Naive thymus-derived CD4-positive, alpha-beta T cell (primary cell): ENCODE measurements at regions not wholly inside any gene's neighbourhood (a gene's known extent, or its start where the extent isn't known, plus 50 kb on each side); places are given as distances from the start of the nearest gene placed in this dataset.
"Not testable (repeated sequence)": the region's sequence is repeated elsewhere in the genome, so short reads cannot be mapped to it uniquely, and the experiment has no call there.

ENCODE experiments used
- ATAC-seq: fragments of 150-1000 bp; cut with Tn5 transposase; 2 replicates; pipeline ENCODE4 v1.10.0; 2021; ENCODE audit warnings: mild to moderate bottlenecking, moderate library complexity
- CTCF ChIA-PET: fragments of 350-600 bp; sonication (Branson Sonifier 250); formaldehyde crosslinking; loops from one replicate; lab custom pipeline; 2021; ENCODE audit warnings: antibody characterized with exemption; lab: Charles Lee
- POLR2A ChIA-PET: fragments of 350-600 bp; sonication (Branson Sonifier 250); formaldehyde crosslinking; loops from one replicate; lab custom pipeline; 2021; ENCODE audit warnings: antibody characterized with exemption, inconsistent platforms; lab: Charles Lee
- DNase-seq, 9 donors: peaks; one replicate each; pipeline versions ENCODE4 v3.0.0 to v3.0.0-alpha.2; 2020 to 2022; ENCODE audit warnings: mixed read lengths in 1 of 9
- H3K27ac ChIP-seq: one replicate; pipeline ENCODE4 v1.7.0; 2013; ENCODE audit warnings: mild to moderate bottlenecking, low read depth, low read length, moderate library complexity
- H3K27me3 ChIP-seq, 2 donors: one replicate each; pipeline ENCODE4 v1.7.0; 2013; ENCODE audit warnings: low read length in 2 of 2, mild to moderate bottlenecking in 2 of 2, moderate library complexity in 2 of 2; ENCODE audit not compliant: control insufficient read depth in 2 of 2, insufficient read depth in 2 of 2
- H3K36me3 ChIP-seq, 3 experiments: 1 replicate in 2 of 3; 2 replicates in 1 of 3; pipeline ENCODE4 v1.7.0; 2013; ENCODE audit warnings: low read length in 3 of 3, mild to moderate bottlenecking in 3 of 3, moderate library complexity in 1 of 3; ENCODE audit not compliant: insufficient read depth in 3 of 3, control insufficient read depth in 2 of 3
- H3K4me1 ChIP-seq, 2 donors: one replicate each; pipeline ENCODE4 v1.7.0; 2013; ENCODE audit warnings: low read length in 2 of 2, mild to moderate bottlenecking in 2 of 2, moderate library complexity in 1 of 2; ENCODE audit not compliant: control insufficient read depth in 2 of 2, insufficient read depth in 2 of 2
- H3K4me3 ChIP-seq: 2 replicates; pipeline ENCODE4 v1.7.0; 2013; ENCODE audit warnings: mild to moderate bottlenecking, low read length
- H3K9me3 ChIP-seq, 3 experiments: 1 replicate in 2 of 3; 2 replicates in 1 of 3; pipeline ENCODE4 v1.7.0; 2013; ENCODE audit warnings: low read length in 3 of 3; ENCODE audit not compliant: control insufficient read depth in 2 of 3
- H3K27ac Mint-ChIP-seq, 9 donors: one replicate each; pipeline ENCODE4 v1.8.0; 2020 to 2022; ENCODE audit warnings: mixed read lengths in 9 of 9, mild to moderate bottlenecking in 8 of 9, moderate library complexity in 5 of 9, inconsistent platforms in 2 of 9
- H3K27me3 Mint-ChIP-seq, 5 donors: one replicate each; pipeline ENCODE4 v1.8.0; 2021 to 2022; ENCODE audit warnings: mixed read lengths in 5 of 5, mild to moderate bottlenecking in 1 of 5
- H3K36me3 Mint-ChIP-seq, 5 donors: one replicate each; pipeline ENCODE4 v1.8.0; 2020 to 2022; ENCODE audit warnings: mixed read lengths in 5 of 5, mild to moderate bottlenecking in 3 of 5, inconsistent platforms in 1 of 5
- H3K4me1 Mint-ChIP-seq, 7 donors: one replicate each; pipeline ENCODE4 v1.8.0; 2020 to 2022; ENCODE audit warnings: mixed read lengths in 7 of 7, mild to moderate bottlenecking in 3 of 7, inconsistent platforms in 1 of 7
- H3K4me3 Mint-ChIP-seq, 10 donors: one replicate each; pipeline ENCODE4 v1.8.0; 2020 to 2022; ENCODE audit warnings: mild to moderate bottlenecking in 10 of 10, mixed read lengths in 10 of 10, moderate library complexity in 6 of 10, inconsistent platforms in 2 of 10
- H3K9me3 Mint-ChIP-seq, 11 donors: one replicate each; pipeline ENCODE4 v1.8.0; 2020 to 2022; ENCODE audit warnings: mixed read lengths in 11 of 11, mild to moderate bottlenecking in 4 of 11, inconsistent platforms in 1 of 11, moderate library complexity in 1 of 11
- intact Hi-C, 2 donors: fragments of 100-400 bp; cut with micrococcal nuclease; formaldehyde crosslinking; loops; one replicate each; pipeline ENCODE4 v1.15.1; 2023

GRCh38 chr10:35263827-35264226 is 72.5 kb upstream of the CCNY start:
- H3K27me3 Mint-ChIP-seq, H3K4me1 ChIP-seq, H3K9me3 ChIP-seq, H3K9me3 Mint-ChIP-seq, DNase-seq, H3K36me3 Mint-ChIP-seq, H3K27ac ChIP-seq, intact Hi-C loops, CTCF ChIA-PET, H3K4me3 ChIP-seq, H3K27ac Mint-ChIP-seq, H3K36me3 ChIP-seq, POLR2A ChIA-PET, H3K4me3 Mint-ChIP-seq, H3K27me3 ChIP-seq, ATAC-seq, H3K4me1 Mint-ChIP-seq: not testable (repeated sequence)

GRCh38 chr10:35264636-35265035 is 71.7 kb upstream of the CCNY start:
- H3K9me3 ChIP-seq, POLR2A ChIA-PET, H3K9me3 Mint-ChIP-seq, H3K27ac Mint-ChIP-seq, H3K36me3 ChIP-seq, H3K36me3 Mint-ChIP-seq, CTCF ChIA-PET, H3K27me3 Mint-ChIP-seq, H3K27ac ChIP-seq, ATAC-seq, H3K4me1 Mint-ChIP-seq, H3K4me3 ChIP-seq, DNase-seq, intact Hi-C loops, H3K4me3 Mint-ChIP-seq, H3K4me1 ChIP-seq, H3K27me3 ChIP-seq: not testable (repeated sequence)

- no peaks in the 10 kb centered on the region for H3K27me3 ChIP-seq
- H3K36me3 Mint-ChIP-seq: no peaks in the 10 kb centered on the region
- no peak overlapping the region for H3K27ac Mint-ChIP-seq
- no peaks in the 10 kb centered on the region for H3K9me3 ChIP-seq
- peaks cover 0 to 4% (median 0%) of the 10 kb centered on the region in 11 donors for H3K9me3 Mint-ChIP-seq
- H3K4me1 ChIP-seq: no peaks in the 10 kb centered on the region
- H3K36me3 ChIP-seq: no peaks in the 10 kb centered on the region
- ATAC-seq (no peak), DNase-seq (no peak)
- no peak overlapping the region for H3K4me3 Mint-ChIP-seq
- H3K4me1 Mint-ChIP-seq: peaks cover 0 to 10% (median 6%) of the 10 kb centered on the region in 7 donors
- no peak overlapping the region for H3K27ac ChIP-seq
- POLR2A ChIA-PET: no interaction called here
- intact Hi-C loops: no loop called here
- peaks cover 0 to 3% (median 0%) of the 10 kb centered on the region in 5 donors for H3K27me3 Mint-ChIP-seq
- H3K4me3 ChIP-seq: no peak overlapping the region
- CTCF ChIA-PET: no interaction called here
Observed at GRCh38 chr10:35265435-35265834, 70.9 kb upstream of the CCNY start.

GRCh38 chr10:35268323-35268722 is 68.0 kb upstream of the CCNY start:
- H3K4me1 ChIP-seq: no peaks in the 10 kb centered on the region
- H3K36me3 ChIP-seq: no peaks in the 10 kb centered on the region
- peaks cover 0 to 6% (median 0%) of the 10 kb centered on the region in 11 donors for H3K9me3 Mint-ChIP-seq
- no peak overlapping the region for H3K27ac ChIP-seq
- H3K4me3 ChIP-seq: no peak overlapping the region
- POLR2A ChIA-PET: no interaction called here
- H3K27ac Mint-ChIP-seq: no peak overlapping the region
- intact Hi-C loops: no loop called here
- no peak overlapping the region for H3K4me3 Mint-ChIP-seq
- no peaks in the 10 kb centered on the region for H3K9me3 ChIP-seq
- peaks cover 0 to 10% (median 6%) of the 10 kb centered on the region in 7 donors for H3K4me1 Mint-ChIP-seq
- CTCF ChIA-PET: no interaction called here
- H3K36me3 Mint-ChIP-seq: no peaks in the 10 kb centered on the region
- DNase-seq: no peak
- no peaks in the 10 kb centered on the region for H3K27me3 ChIP-seq
- ATAC-seq: no peak
- peaks cover 0 to 3% (median 0%) of the 10 kb centered on the region in 5 donors for H3K27me3 Mint-ChIP-seq

- ATAC-seq (no peak), DNase-seq (no peak)
- H3K27ac ChIP-seq: no peak overlapping the region
- Mint-ChIP-seq H3K27me3 (peaks cover 0 to 3% (median 0%) of the 10 kb centered on the region in 5 donors), H3K27ac (no peak overlapping the region), H3K9me3 (peaks cover 0 to 6% (median 0%) of the 10 kb centered on the region in 11 donors), H3K4me1 (peaks cover 0 to 10% (median 6%) of the 10 kb centered on the region in 7 donors), H3K4me3 (no peak overlapping the region), H3K36me3 (no peaks in the 10 kb centered on the region)
- ChIA-PET POLR2A (no interaction called here), CTCF (no interaction called here)
- H3K27me3 ChIP-seq: no peaks in the 10 kb centered on the region
- H3K9me3 ChIP-seq: no peaks in the 10 kb centered on the region
- H3K4me1 ChIP-seq: no peaks in the 10 kb centered on the region
- intact Hi-C loops: no loop called here
- H3K36me3 ChIP-seq: no peaks in the 10 kb centered on the region
- no peak overlapping the region for H3K4me3 ChIP-seq
Observed at GRCh38 chr10:35268791-35269257, 67.5 kb upstream of the CCNY start.

- Histone ChIP-seq H3K9me3 (no peaks in the 10 kb centered on the region), H3K27ac (no peak overlapping the region), H3K27me3 (no peaks in the 10 kb centered on the region), H3K36me3 (no peaks in the 10 kb centered on the region), H3K4me1 (no peaks in the 10 kb centered on the region), H3K4me3 (no peak overlapping the region)
- peaks cover 0 to 6% (median 0%) of the 10 kb centered on the region in 11 donors for H3K9me3 Mint-ChIP-seq
- no peak overlapping the region for H3K4me3 Mint-ChIP-seq
- ChIA-PET CTCF (no interaction called here), POLR2A (no interaction called here)
- no peak for ATAC-seq
- H3K27ac Mint-ChIP-seq: peak overlapping the region in 1 of 9 donors; percentile 62
- no peak for DNase-seq
- intact Hi-C loops: no loop called here
- H3K4me1 Mint-ChIP-seq: peaks cover 0 to 10% (median 6%) of the 10 kb centered on the region in 7 donors
- H3K27me3 Mint-ChIP-seq: peaks cover 0 to 3% (median 0%) of the 10 kb centered on the region in 5 donors
- H3K36me3 Mint-ChIP-seq: no peaks in the 10 kb centered on the region
Observed at GRCh38 chr10:35270100-35270499, 66.2 kb upstream of the CCNY start.

- no peaks in the 10 kb centered on the region for H3K27me3 ChIP-seq
Observed at GRCh38 chr10:35271086-35271858, 65.0 kb upstream of the CCNY start.

More at GRCh38 chr10:35271086-35271858, 65.0 kb upstream of the CCNY start:
- ChIA-PET POLR2A (no interaction called here), CTCF (no interaction called here)
- Histone ChIP-seq H3K4me3 (no peak overlapping the region), H3K27ac (no peak overlapping the region), H3K4me1 (no peaks in the 10 kb centered on the region), H3K9me3 (no peaks in the 10 kb centered on the region), H3K36me3 (no peaks in the 10 kb centered on the region)
- ATAC-seq (no peak), DNase-seq (no peak)
- intact Hi-C loops: no loop called here
- Mint-ChIP-seq H3K27ac (no peak overlapping the region), H3K4me3 (no peak overlapping the region), H3K4me1 (peaks cover 0 to 10% (median 6%) of the 10 kb centered on the region in 7 donors), H3K27me3 (peaks cover 0 to 2% (median 0%) of the 10 kb centered on the region in 5 donors), H3K36me3 (no peaks in the 10 kb centered on the region), H3K9me3 (peaks cover 0 to 6% (median 0%) of the 10 kb centered on the region in 11 donors)
